ENCODE measurements at regions not wholly inside any gene's neighbourhood (a gene's known extent, or its start where the extent isn't known, plus 50 kb on each side); places are given as distances from the start of the nearest gene placed in this dataset.

- TF ChIP-seq CTCF (IDR thresholded peaks at IDR 0.05 in 2 of 3, conservative IDR thresholded peaks at IDR 0.05 in 1 of 3; ENCODE audit: borderline replicate concordance in 1 of 3, insufficient read depth in 1 of 3, low read depth in 2 of 3, low read length in 2 of 3): no peak
- no peak for TF ChIP-seq EZH2 (IDR thresholded peaks at IDR 0.05)
- no peak for TF ChIP-seq EZH2phosphoT487 (IDR thresholded peaks at IDR 0.05; ENCODE audit: borderline replicate concordance)
- no peak for TF ChIP-seq REST (IDR thresholded peaks at IDR 0.05; ENCODE audit: low read depth)
- no peak for TF ChIP-seq ZNF274 (IDR thresholded peaks at IDR 0.05; ENCODE audit: low read depth, low read length)
- no peak for TF ChIP-seq RAD21 (IDR thresholded peaks at IDR 0.05; ENCODE audit: low read depth)
- no peak for TF ChIP-seq MAX (IDR thresholded peaks at IDR 0.05)
- TF ChIP-seq CBX3 (IDR thresholded peaks at IDR 0.05; ENCODE audit: low read depth): no peak
- TF ChIP-seq POLR2AphosphoS5 (IDR thresholded peaks at IDR 0.05; ENCODE audit: low read depth, low read length): no peak
- TF ChIP-seq POLR2A (IDR thresholded peaks at IDR 0.05; ENCODE audit: borderline replicate concordance, extremely low read depth, insufficient read depth, insufficient read length): no peak
- no peak for TF ChIP-seq ZBTB33 (IDR thresholded peaks at IDR 0.05; ENCODE audit: extremely low read depth, insufficient replicate concordance, low read length)
Measured at GRCh38 chrX:42484233-42484632, 293.7 kb downstream of the PPP1R2C start.
